ENCODE measurements at regions not wholly inside any gene's neighbourhood (a gene's known extent, or its start where the extent isn't known, plus 50 kb on each side); places are given as distances from the start of the nearest gene placed in this dataset.

GRCh38 chr17:6208608-6209180 lies 138.5 kb downstream of the WSCD1 start:
- intact Hi-C loops (cut with micrococcal nuclease; ENCODE audit: unreplicated experiment) = no loop called here
- BruUV-seq (replicated peaks) = no TSS peak
- no peak overlapping the region for H3K4me3 ChIP-seq (ENCODE audit: low read depth, low read length, poor library complexity, severe bottlenecking)
- H3K4me1 ChIP-seq (ENCODE audit: insufficient read depth, low read length, poor library complexity, severe bottlenecking) = no peaks in the 10 kb centered on the region
- no peaks in the 10 kb centered on the region for H3K36me3 ChIP-seq (ENCODE audit: insufficient read depth, low read length)
- ChIA-PET POLR2A (no interaction called here), CTCF (ENCODE audit: unreplicated experiment) (no interaction called here)
- no peaks in the 10 kb centered on the region for H3K9me3 ChIP-seq (ENCODE audit: low read length)
- no peak overlapping the region for H2AFZ ChIP-seq (ENCODE audit: low read length)
- H4K20me1 ChIP-seq (ENCODE audit: insufficient read depth, low read length) = no peaks in the 10 kb centered on the region
- TF ChIP-seq CTCF (conservative IDR thresholded peaks at IDR 0.05; ENCODE audit: low read length) = no peak
- H3K4me2 ChIP-seq (ENCODE audit: low read length) = no peak overlapping the region
- H3K79me2 ChIP-seq (ENCODE audit: insufficient read depth, low read depth, low read length) = no peaks in the 10 kb centered on the region
- H3K27ac ChIP-seq (ENCODE audit: low read depth, low read length, poor library complexity, severe bottlenecking) = no peak overlapping the region
- H3K9me2 ChIP-seq (ENCODE audit: insufficient read depth, low read length) = no peaks in the 10 kb centered on the region
- DNase-seq (ENCODE audit: low spot score) = no peak

GRCh38 chr17:6205525-6205924 lies 135.3 kb downstream of the WSCD1 start:
- Histone ChIP-seq H3K4me2 (ENCODE audit: low read length) (no peak overlapping the region), H2AFZ (ENCODE audit: low read length) (no peak overlapping the region), H3K79me2 (ENCODE audit: insufficient read depth, low read depth, low read length) (no peaks in the 10 kb centered on the region), H3K9me2 (ENCODE audit: insufficient read depth, low read length) (no peaks in the 10 kb centered on the region), H3K4me1 (ENCODE audit: insufficient read depth, low read length, poor library complexity, severe bottlenecking) (no peaks in the 10 kb centered on the region), H3K4me3 (ENCODE audit: low read depth, low read length, poor library complexity, severe bottlenecking) (no peak overlapping the region), H3K27ac (ENCODE audit: low read depth, low read length, poor library complexity, severe bottlenecking) (no peak overlapping the region), H3K36me3 (ENCODE audit: insufficient read depth, low read length) (no peaks in the 10 kb centered on the region), H4K20me1 (ENCODE audit: insufficient read depth, low read length) (no peaks in the 10 kb centered on the region), H3K9me3 (ENCODE audit: low read length) (no peaks in the 10 kb centered on the region)
- POLR2A ChIA-PET = no interaction called here
- no peak for DNase-seq (ENCODE audit: low spot score)
- intact Hi-C loops (cut with micrococcal nuclease; ENCODE audit: unreplicated experiment) = no loop called here
- no peak for TF ChIP-seq CTCF (conservative IDR thresholded peaks at IDR 0.05; ENCODE audit: low read length)
- TF ChIP-seq EZH2phosphoT487 (IDR thresholded peaks at IDR 0.05; ENCODE audit: borderline replicate concordance, low read depth, low read length) = no peak
- CTCF ChIA-PET (ENCODE audit: unreplicated experiment) = no interaction called here
- BruUV-seq (replicated peaks) = no TSS peak

GRCh38 chr17:6205033-6205432 lies 134.9 kb downstream of the WSCD1 start:
- BruUV-seq (replicated peaks) = no TSS peak
- Histone ChIP-seq H3K79me2 (ENCODE audit: insufficient read depth, low read depth, low read length) (no peaks in the 10 kb centered on the region), H3K36me3 (ENCODE audit: insufficient read depth, low read length) (no peaks in the 10 kb centered on the region), H2AFZ (ENCODE audit: low read length) (no peak overlapping the region), H3K9me3 (ENCODE audit: low read length) (no peaks in the 10 kb centered on the region), H3K4me1 (ENCODE audit: insufficient read depth, low read length, poor library complexity, severe bottlenecking) (no peaks in the 10 kb centered on the region), H3K4me2 (ENCODE audit: low read length) (no peak overlapping the region), H3K9me2 (ENCODE audit: insufficient read depth, low read length) (no peaks in the 10 kb centered on the region), H3K27ac (ENCODE audit: low read depth, low read length, poor library complexity, severe bottlenecking) (no peak overlapping the region), H4K20me1 (ENCODE audit: insufficient read depth, low read length) (no peaks in the 10 kb centered on the region), H3K4me3 (ENCODE audit: low read depth, low read length, poor library complexity, severe bottlenecking) (no peak overlapping the region)
- intact Hi-C loops (cut with micrococcal nuclease; ENCODE audit: unreplicated experiment) = no loop called here
- CTCF ChIA-PET (ENCODE audit: unreplicated experiment) = no interaction called here
- TF ChIP-seq EZH2phosphoT487 (IDR thresholded peaks at IDR 0.05; ENCODE audit: borderline replicate concordance, low read depth, low read length) = no peak
- no peak for TF ChIP-seq CTCF (conservative IDR thresholded peaks at IDR 0.05; ENCODE audit: low read length)
- POLR2A ChIA-PET = no interaction called here
- DNase-seq (ENCODE audit: low spot score) = no peak

All from OCI-LY7 (cell line).